Cerebellar nuclear complex (tissue), 1 donor: ENCODE measurements at regions not wholly inside any gene's neighbourhood (a gene's known extent, or its start where the extent isn't known, plus 50 kb on each side); places are given as distances from the start of the nearest gene placed in this dataset.
"Not testable (repeated sequence)": the region's sequence is repeated elsewhere in the genome, so short reads cannot be mapped to it uniquely, and the experiment has no call there.

Source experiments
- DNase-seq, 2 experiments: peaks; one replicate each; lab custom pipeline; 2025; lab: John Stamatoyannopoulos, UW

DNA sequence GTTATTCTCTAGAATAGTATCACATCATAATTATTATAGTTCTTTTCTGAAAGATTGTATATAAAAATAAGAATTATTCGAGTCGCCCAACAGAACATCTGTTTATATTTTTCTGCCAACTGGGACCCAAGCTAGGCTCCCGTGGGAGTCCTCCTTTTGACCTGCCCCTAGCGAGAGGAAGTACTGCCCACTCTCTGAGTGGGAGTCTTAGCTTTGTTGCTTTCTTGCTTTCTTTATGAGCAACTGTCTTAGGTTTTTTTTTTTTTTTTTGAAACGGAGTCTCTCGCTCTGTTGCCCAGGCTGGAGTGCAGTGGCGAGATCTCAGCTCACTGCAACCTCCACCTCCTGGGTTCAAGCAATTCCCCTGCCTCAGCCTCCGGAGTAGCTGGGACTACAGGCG is 202.0 kb upstream of the ZNF184 start:
- no peak for DNase-seq

DNA sequence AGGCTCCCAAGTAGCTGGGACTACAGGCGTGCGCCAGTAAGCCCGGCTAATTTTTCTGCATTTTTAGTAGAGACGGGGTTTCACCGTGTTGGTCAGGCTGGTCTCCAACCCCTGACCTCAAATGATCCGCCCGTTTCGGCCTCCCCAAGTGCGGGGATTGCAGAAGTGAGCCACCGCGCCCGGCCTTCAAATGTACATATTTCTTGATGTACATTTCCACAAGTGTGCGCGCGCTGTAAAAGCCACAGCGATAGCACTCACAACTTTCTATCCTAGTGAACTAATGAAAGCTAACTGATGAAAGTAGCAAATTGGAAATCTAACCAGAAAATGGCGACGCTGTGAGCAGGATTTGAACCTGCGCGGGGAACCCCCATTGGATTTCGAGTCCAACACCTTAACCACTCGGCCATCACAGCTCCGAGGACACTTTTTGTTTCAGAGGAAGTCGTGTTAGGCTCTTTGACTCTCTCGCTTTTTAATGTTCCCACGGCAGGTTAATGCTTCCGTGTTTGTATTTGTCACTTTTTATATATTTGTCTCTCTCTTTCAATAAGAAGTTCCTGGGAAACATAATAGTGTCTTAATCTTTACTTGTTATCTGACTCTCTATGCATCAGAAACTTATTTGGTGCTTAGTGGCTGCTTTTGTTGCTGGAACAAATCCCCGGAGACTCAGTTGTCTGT is 199.4 kb upstream of the ZNF184 start:
- DNase-seq = no peak

DNA sequence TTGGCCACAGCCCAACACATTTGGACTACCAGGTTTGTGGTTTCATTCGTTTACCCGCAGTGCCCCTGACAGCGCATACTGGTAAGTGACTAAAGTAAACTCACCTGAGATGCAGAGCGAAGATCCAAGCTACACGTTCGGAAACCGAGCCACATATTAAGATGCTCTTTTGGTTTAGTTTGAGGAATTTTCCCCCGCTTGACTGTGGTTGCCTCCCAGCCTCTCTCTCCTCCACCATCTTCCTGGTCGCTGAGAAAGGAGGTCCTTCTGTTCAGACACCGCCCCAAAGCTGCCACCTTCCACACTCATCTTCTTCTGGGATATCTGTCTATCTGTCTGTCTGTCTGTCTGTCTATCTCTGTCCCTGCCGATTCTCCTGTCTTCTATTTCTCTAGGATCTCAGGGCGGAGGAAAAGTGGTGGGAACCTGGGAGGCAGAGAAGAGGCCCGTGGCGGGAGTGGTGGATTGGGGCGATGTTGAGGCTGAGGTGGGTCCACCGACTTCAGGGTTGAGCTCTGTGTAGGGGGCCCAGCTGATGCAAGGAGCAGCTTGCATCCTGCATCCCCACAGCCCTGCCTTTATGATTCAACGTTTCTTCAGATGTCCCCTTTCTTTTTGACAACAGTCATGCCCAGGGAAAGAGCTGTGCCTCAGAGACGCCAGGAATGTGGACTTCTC is 196.9 kb upstream of the ZNF184 start:
- no peak for DNase-seq

DNA sequence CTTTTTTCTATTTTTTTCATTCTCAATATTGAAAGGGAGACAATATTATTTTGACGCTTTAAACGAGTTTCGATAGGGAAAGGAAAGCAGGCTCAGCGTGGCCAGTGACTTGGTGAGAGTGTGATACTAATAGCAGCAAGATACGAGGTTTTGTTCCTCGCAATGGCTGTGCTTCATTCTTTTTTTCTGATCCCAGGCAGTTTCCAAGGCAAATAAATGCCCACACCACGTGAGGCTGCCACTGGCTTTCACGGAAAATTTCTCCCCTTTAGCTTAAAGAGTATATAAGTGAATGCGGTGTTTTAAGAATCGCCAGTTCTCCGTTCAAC is 196.4 kb upstream of the ZNF184 start:
- no peak for DNase-seq

DNA sequence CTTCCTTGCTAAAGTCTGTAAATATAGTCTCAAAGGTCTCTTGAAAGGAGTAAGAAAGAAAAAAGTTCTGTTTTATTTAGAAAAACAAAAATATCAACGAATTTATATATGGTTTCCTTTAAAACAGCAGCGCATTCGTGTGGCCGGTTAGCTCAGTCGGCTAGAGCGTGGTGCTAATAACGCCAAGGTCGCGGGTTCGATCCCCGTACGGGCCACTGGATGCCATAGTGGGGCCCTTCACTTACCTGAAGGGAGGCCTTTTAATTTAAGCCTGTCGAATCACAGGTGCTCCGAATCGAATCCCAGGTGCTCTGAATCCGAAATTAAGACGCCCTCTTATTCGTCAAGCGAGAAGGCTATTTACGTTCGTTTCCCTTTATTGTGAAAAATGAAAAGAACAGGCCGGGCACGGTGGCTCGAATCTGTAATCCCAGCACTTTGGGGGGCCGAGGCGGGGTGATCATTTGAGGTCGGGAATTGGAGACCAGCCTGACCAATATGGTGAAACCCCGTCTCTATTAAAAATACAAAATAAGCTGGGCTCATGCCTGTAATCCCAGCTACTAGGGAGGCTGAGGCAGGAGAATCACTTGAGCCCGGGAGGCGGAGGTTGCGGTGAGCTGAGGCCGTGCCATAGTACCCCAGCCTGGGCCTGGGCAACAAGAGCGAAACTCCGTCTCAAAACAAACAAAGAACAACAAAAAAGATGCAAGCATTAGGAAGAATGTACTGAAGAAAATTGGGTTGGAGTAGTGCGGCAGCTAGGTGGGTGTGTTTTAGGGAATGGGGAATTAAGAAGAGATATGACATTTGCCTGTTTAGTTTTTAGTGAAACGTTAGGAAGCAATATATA is 195.8 kb upstream of the ZNF184 start:
- DNase-seq = no peak

DNA sequence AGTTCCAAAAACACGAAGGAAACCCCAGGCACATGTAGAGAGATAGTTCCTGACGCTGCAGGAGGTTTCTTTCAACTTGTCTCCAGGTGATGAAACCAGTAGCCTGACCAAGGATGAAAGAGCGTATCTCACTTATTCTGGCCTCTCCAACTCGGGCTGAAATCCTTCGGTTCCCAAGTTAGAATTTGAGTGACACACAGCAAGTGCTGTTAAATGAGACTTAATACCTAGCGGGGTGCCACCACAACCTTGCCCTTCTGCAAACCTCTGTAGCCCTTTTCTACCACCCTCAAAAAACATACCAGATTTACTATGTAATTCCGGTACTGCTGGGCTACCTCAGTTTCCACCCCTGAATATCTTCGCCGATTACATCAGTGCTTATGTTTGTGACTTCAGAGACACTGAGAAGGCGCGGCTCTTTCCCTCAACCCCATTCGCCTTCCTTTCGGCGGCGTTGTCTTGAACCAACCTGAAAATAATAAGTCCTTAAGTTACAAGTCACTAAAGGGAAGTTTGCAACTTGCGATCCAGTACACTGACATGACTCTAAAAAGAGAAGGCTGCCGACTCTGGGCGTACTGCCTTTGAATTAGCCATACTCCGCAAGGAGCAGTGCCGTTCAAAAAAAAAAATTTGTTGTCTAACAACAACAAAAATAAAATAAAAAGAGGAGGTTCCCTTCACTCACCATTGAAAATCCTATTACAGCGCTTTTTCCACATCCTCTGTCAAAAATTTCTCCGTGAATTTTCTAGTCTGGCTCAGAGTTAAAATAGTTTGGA is 194.9 kb upstream of the ZNF184 start:
- DNase-seq = no peak

DNA sequence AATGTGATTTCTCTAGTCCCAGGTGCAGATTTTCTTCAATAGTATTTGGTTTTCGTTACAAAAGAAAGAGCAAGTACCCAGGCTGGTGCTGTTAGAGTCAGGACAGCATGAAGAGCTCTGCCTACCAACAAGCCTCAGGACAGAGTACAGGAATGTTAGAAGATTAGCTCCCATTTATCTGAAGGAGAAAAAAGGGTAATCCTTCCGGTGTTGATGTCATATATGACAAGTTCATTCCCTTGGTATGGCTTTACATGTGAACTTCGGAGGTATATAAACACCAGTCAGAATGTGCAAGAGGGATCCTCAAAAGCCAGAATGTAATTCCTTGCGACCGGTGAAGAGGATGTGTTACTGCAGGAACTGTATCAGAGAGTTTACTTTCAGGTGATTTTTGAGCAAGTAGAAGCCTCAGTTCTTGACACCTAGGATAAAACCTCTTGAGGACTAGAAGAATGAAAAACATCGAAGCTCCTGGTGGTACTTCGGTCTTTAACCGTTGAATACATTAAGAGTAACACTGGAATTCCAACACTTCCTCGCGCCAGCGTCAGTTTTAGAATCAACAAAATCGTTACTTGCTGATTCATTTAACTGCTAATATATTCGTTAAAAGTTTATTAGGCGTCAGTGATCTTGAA is 194.2 kb upstream of the ZNF184 start:
- DNase-seq = no peak

DNA sequence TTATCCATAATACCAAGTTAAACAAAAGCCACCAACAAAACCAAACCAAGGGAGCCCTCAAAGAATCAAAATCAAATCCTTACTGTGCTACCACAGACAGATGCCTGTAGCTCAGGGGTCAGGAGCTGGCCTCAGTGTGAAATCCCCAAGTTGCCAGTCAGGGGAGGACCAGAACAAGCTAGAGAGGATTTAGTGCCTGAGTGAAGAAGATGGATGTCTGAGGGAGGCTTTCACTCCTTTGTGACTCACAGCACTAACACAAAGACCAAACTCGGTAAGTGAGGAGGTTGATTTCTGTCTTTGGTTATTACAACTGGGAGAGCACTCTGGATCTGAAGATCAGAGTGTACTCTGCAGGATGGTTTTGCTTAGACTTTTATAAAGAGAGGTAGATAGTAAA is 189.9 kb upstream of the ZNF184 start:
- DNase-seq = no peak

DNA sequence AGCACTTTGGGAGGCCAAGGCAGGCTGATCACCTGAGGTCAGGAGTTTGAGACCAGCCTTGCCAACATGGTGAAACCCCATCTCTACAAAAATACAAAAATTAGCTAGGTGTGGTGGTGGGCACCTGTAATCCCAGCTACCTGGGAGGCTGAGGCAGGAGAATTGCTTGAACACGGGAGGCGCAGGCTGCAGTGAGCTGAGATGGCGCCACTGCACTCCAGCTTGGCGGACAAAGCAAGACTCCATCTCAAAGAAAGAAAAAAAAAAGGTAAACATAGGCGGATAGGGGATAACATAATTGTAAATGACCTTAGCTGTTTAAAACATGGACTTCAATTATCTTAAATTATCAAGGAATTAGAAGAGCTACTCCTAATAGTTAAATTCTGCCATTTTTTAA is 189.3 kb upstream of the ZNF184 start:
- DNase-seq = not testable (repeated sequence)

DNA sequence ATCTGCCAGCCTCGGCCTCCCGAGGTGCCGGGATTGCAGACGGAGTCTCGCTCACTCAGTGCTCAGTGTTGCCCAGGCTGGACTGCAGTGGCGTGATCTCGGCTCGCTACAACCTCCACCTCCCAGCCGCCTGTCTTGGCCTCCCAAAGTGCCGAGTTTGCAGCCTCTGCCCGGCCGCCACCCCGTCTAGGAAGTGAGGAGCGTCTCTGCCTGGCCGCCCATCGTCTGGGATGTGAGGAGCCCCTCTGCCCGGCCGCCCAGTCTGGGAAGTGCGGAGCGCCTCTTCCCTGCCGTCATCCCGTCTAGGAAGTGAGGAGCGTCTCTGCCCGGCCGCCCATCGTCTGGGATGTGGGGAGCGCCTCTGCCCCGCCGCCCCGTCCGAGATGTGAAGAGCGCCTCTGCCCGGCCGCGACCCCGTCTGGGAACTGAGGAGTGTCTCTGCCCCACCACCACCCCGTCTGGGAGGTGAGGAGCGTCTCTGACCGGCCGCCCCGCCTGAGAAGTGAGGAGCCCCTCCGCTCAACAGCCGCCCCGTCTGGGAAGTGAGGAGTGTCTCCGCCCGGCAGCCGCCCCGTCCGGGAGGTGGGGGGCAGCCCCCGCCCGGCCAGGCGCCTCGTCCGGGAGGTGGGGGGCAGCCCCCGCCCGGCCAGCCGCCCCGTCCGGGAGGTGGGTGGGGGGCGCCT is 180.4 kb upstream of the ZNF184 start:
- not testable (repeated sequence) for DNase-seq

DNA sequence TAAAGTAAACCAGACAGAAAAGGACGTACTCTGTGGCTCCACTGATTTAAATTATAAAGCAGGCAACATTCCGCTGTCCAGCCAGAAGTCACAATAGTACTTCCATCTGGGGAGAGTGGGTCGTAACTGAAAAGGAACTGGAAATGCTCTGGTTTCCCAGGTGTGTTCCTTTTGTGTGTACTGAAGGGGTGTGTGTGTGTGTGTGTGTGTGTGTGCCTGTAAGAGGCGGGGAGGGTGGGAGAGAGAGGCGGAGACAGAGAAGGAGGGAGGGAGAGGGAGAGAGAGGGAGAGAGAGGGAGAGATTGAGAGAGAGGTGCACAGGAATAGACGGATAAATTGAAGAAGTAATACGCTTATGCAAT is 178.4 kb upstream of the ZNF184 start:
- no peak for DNase-seq

DNA sequence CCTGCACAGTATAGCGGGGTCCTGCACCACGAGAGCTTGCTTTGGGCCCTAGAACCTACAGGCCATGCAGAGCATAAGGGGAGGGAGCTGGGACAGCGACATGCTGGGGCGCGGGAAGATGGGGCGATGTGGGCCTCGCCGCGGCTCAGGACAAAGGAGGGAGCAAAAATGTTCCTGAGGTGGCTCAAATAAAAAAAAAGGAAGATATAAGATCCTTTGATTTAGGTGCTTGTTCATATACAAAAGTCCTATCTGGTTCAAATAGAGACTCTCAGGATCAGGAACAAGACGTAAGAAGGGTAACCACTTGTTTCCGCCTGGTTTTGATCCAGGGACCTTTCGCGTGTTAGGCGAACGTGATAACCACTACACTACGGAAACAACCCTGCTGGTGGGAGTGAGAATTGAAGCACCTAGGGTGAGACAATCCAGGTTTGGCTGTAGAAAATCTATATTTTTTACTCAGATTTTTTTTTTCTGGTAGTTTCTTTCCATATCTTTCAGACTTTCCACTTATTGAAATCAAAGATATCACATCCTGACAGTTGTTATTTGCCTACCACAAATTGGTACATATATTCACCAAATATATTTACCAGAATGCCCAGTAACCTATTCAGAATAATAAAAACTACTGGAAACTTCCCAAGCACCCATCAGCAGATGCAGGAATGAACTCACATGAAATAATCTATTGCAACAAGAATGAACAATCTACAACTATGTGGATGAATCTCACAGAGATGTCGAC is 177.9 kb upstream of the ZNF184 start:
- DNase-seq = no peak

DNA sequence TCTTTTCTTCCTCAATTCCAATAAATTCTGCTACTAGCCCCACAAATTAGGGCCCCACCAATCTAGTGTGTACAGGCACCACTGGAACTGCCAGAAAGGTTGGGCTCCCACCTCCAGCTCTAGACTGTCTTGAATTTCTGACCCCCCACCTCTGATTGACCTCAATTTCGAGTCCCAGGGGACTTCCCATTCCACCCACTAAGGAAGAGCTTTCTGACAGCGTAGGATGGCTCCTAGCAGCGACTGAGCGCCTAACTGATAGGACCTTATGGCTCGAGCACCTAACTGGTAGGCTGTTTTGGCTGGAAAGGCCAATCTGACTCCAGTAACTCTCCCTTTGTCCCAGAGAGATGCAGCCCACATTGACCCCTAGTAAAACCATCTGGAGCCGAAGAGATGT is 171.6 kb upstream of the ZNF184 start:
- no peak for DNase-seq

DNA sequence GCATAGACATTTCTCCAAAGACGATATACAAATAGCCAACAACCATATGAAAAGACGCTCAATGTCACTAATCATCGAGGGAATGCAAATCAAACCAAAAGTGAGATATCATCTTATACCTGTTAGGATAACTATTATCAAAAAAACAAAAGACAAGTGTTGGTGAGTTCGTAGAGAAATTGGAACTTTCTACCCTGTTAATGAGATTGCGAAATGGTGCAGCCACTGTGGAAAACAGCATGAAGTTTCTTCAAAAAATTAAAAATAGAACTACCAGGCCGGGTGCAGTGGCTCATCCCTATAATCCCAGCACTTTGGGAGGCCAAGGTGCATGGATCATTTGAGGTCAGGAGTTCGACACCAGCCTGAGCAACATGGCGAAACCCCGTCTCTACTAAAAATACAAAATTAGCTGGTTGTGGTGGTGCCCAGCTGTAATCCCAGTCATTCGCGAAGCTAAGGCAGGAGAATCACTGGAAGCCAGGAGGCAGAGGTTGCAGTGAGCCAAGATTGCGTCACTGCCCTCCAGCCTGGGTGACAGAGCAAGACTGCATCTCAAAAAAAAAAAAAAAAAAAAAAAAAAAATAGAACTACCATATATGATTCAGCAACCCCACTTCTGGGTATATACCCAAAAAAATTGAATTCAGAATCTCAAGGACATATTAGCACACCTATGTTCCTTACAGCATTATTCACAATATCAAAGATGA is 170.0 kb upstream of the ZNF184 start:
- no peak for DNase-seq

DNA sequence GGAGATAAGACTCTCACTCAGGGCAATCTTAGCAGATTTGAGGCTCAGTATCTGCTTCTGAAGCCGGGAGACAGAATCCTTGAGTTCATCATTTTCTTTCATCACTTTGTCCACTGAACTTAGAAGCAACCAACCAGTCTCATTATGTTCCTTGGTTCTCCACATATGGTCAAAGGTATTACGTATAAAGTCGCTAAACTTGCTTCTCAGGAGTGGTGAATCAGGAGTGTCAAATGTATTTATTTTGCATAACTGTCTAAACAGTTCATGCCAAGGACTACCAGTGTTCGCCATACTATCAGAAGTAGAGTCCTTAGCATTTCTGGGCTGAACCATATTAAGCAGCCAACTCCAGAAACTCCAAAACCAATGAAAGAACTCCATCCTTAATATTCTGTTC is 163.0 kb upstream of the ZNF184 start:
- DNase-seq = not testable (repeated sequence)

DNA sequence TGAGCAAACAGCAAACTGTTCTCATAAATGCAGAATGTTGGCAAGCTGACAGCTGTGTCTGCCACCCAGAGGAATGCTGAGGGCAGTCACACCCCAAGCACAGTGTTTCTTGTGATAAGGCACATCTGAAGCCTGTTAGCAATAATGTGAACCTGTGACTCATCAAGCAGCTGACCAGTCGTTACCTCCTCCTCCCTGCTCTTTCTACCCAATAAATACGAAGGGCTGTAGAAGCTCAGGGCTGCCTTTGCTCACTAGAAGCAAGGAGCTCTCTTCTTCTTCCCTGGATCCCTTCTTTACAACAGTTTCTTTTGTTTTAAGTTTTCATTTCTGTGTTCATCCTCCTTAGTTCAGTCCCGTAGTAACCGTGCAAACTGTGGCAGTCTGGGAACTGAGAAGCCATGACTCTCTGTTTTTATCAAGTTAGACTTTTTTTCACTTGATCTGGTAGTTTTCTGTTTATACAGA is 160.3 kb upstream of the ZNF184 start:
- DNase-seq = not testable (repeated sequence)

DNA sequence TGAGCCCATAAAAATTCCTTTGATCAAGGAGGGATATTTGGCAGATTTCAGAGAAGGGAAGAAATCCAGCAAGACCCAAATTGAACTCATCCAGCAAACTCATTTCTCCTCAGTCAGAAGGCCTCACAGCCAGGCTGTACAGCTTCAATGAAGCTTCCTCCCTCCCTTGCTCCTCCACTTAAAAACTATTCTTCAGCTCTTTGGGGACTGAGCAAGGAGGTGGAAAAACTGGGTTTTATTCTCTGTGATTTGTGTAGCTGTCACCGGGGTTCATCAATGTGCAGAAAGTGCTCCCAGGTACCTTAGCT is 158.7 kb upstream of the ZNF184 start:
- DNase-seq = no peak

DNA sequence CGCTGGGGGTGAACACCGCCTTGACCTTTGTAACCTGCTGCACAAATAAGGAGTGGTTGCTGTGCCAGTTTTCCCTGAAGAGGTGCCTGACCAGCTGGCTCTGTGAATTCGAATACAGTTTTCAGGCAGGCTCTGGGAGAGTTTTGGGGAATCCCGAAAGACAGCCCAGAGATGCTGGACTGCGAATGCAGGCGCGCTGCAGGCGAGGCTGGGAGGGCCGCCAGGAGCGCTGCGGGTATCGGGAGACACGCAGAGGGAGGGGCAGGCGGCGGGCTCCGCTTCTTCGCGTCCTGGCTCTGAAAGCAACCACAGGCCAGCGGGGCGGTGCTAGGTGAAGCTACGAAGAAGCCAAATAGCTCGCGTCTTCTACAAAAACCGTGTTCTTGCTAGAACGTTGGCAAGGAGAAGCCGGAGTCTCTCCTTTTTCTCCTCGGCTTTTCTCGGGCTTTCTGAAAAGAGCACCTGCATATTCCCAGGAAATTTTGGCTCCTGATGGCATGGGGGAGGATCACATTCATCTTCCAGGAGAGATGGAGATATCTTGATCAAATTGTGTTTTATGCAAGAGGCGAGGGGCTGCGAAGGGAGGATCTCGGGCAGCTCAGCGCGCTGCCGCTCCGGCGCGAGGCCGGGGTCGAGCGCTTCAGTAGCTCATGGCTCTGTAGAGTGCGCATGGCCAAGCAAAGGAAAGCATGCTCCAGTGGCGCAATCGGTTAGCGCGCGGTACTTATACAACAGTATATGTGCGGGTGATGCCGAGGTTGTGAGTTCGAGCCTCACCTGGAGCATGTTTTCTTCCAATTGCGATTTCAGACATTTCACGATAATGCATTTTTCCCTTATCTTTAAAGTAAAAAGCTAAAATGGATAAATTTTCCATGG is 158.1 kb upstream of the ZNF184 start:
- no peak for DNase-seq

DNA sequence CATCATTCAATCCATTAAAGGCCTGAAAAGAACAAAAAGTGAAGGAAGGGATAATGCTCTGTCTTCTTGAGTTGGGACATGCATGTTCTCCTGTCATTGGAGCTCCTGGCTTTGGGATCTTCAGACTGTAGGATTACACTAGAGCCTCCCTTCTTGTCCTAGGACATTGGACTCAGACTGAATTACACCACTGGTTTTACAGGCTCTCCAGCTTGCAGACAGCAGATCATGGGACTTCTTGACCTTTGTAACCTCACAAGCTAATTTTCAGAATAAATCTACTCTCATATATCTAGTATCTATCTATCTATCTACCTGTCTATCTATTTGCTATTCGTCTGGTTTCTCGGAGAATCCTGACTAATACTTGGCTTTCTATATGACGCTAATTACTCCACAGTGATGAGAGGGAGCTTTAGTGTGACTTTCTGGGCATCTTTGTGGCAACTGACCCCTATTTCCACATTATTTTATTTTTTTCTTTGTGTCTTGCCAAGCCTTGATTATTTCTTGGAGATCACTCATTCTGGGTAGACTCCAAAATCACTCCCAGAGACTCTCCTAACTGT is 151.9 kb upstream of the ZNF184 start:
- DNase-seq = no peak
